Fibroblast of lung (primary cell): ENCODE measurements at regions not wholly inside any gene's neighbourhood (a gene's known extent, or its start where the extent isn't known, plus 50 kb on each side); places are given as distances from the start of the nearest gene placed in this dataset.

Experiments used
- DNase-seq, 2 donors: peaks; one replicate each; pipeline versions ENCODE4 v3.0.0 to v3.0.0-alpha.2; 2010; ENCODE audit warnings: low read depth in 2 of 2
- H2AFZ ChIP-seq: 2 replicates; pipeline ENCODE4 v1.5.1; 2012; ENCODE audit warnings: low read length, control low read depth, inconsistent platforms
- H3K27ac ChIP-seq: 2 replicates; pipeline ENCODE4 v1.5.1; 2011; ENCODE audit warnings: low read length, control low read depth; ENCODE audit not compliant: insufficient read depth
- H3K27me3 ChIP-seq: 2 replicates; pipeline ENCODE4 v1.5.1; 2011; ENCODE audit warnings: mild to moderate bottlenecking, low read length; ENCODE audit not compliant: control insufficient read depth, insufficient read depth
- H3K36me3 ChIP-seq: 2 replicates; pipeline ENCODE4 v1.5.1; 2011; ENCODE audit warnings: low read length; ENCODE audit not compliant: control insufficient read depth, insufficient read depth
- H3K4me1 ChIP-seq: 2 replicates; pipeline ENCODE4 v1.5.1; 2011; ENCODE audit warnings: low read length; ENCODE audit not compliant: control insufficient read depth, insufficient read depth; ENCODE audit errors: extremely low read depth
- H3K4me2 ChIP-seq: 2 replicates; pipeline ENCODE4 v1.5.1; 2011; ENCODE audit warnings: low read length, control low read depth; ENCODE audit not compliant: insufficient read depth; ENCODE audit errors: extremely low read depth
- H3K4me3 ChIP-seq, 4 experiments: fragments of 200-600 bp in 1 of 4; sonication (generic) in 1 of 4; replicated peaks in 1 of 4; 2 replicates each; pipeline ENCODE4 v1.5.1; 2011 to 2016; ENCODE audit warnings: low read length in 4 of 4, low read depth in 3 of 4, mild to moderate bottlenecking in 3 of 4, control low read depth in 2 of 4, inconsistent platforms in 1 of 4, mixed read lengths in 1 of 4; ENCODE audit not compliant: insufficient read depth in 1 of 4; ENCODE audit errors: control extremely low read depth in 1 of 4
- H3K79me2 ChIP-seq: 2 replicates; pipeline ENCODE4 v1.5.1; 2012; ENCODE audit warnings: mild to moderate bottlenecking, low read length, inconsistent platforms; ENCODE audit not compliant: control insufficient read depth, insufficient read depth
- H3K9ac ChIP-seq: 2 replicates; pipeline ENCODE4 v1.5.1; 2011; ENCODE audit warnings: mild to moderate bottlenecking, low read length, control low read depth; ENCODE audit not compliant: insufficient read depth
- H3K9me3 ChIP-seq: 2 replicates; pipeline ENCODE4 v1.5.1; 2012; ENCODE audit warnings: low read depth, low read length; ENCODE audit not compliant: control insufficient read depth, insufficient read depth
- H4K20me1 ChIP-seq: 2 replicates; pipeline ENCODE4 v1.5.1; 2011; ENCODE audit warnings: low read length; ENCODE audit not compliant: control insufficient read depth, insufficient read depth; ENCODE audit errors: extremely low read depth
- EZH2 ChIP-seq: IDR thresholded peaks from 2 replicates; pipeline ENCODE4 v1.5.1; 2012; ENCODE audit warnings: low read length, control low read depth, mild to moderate bottlenecking; ENCODE audit errors: missing control alignments
- TF ChIP-seq, protein P1 (sequence below), 2 donors: IDR thresholded peaks in 1 of 2; conservative IDR thresholded peaks in 1 of 2; 1 replicate in 1 of 2; 2 replicates in 1 of 2; pipeline ENCODE4 v1.5.1; 2011 to 2012; ENCODE audit warnings: low read length in 2 of 2, control low read depth in 1 of 2, inconsistent platforms in 1 of 2, low read depth in 1 of 2, mild to moderate bottlenecking in 1 of 2

DNA sequence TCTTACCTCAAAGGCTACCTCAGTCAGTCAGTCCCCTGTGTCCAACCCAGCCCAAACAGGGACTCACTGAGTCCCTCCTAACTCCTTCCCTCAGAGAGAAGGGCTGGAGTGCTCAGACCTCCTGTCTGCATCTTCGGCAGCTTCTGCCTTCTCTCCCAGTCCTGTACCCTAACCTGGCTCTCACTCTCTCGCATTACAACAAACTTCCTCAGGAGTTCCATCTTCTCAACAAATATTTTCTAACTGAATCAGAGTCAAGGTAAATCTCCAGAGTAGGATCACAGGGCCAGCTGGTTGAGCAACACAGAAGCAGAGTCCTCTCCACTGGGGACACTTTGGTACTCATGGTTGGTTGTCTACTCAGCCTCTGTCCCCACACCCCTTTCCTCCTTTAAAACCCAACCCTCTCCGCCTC is 92.3 kb downstream of the MRPL14 start:
- no peak overlapping the region for H3K4me2 ChIP-seq
- TF ChIP-seq, protein P1, sequence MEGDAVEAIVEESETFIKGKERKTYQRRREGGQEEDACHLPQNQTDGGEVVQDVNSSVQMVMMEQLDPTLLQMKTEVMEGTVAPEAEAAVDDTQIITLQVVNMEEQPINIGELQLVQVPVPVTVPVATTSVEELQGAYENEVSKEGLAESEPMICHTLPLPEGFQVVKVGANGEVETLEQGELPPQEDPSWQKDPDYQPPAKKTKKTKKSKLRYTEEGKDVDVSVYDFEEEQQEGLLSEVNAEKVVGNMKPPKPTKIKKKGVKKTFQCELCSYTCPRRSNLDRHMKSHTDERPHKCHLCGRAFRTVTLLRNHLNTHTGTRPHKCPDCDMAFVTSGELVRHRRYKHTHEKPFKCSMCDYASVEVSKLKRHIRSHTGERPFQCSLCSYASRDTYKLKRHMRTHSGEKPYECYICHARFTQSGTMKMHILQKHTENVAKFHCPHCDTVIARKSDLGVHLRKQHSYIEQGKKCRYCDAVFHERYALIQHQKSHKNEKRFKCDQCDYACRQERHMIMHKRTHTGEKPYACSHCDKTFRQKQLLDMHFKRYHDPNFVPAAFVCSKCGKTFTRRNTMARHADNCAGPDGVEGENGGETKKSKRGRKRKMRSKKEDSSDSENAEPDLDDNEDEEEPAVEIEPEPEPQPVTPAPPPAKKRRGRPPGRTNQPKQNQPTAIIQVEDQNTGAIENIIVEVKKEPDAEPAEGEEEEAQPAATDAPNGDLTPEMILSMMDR (conservative IDR thresholded peaks at IDR 0.05 in 1 of 2, IDR thresholded peaks at IDR 0.05 in 1 of 2; ENCODE audit: low read depth in 1 of 2, low read length in 2 of 2): no peak
- no peak for TF ChIP-seq EZH2
- no peak for DNase-seq
- no peaks in the 10 kb centered on the region for H3K79me2 ChIP-seq
- H2AFZ ChIP-seq: no peak overlapping the region
- H3K9ac ChIP-seq: no peak overlapping the region
- no peak overlapping the region for H3K27ac ChIP-seq
- no peaks in the 10 kb centered on the region for H3K9me3 ChIP-seq
- H3K27me3 ChIP-seq: no peaks in the 10 kb centered on the region
- no peak overlapping the region for H3K4me3 ChIP-seq
- H4K20me1 ChIP-seq: no peaks in the 10 kb centered on the region
- H3K4me1 ChIP-seq: peaks cover 13% of the 10 kb centered on the region
- no peaks in the 10 kb centered on the region for H3K36me3 ChIP-seq

DNA sequence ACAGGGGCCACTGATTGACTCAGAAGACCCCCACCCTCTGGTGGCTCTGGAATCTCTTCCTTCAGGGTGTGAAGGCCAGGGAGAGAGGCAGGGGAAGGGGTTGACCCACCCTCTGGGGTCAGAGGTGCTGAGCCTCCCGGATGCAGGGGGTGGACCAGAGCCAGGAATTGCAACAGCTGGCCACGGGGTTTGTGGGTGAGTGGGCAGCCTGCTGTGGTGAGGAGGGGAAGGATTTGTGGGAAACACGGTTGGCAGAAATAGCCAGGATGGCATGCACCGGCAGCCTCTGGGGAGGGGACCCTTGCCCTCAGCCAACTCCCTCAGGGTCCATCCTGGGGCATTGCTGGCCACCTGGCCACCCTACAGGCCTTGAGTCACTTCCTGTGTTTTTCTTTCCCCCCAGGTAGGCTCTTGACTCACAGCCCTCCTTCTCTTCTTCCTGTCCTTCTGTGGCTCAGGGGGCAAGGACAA is 92.8 kb downstream of the MRPL14 start:
- Histone ChIP-seq H3K4me2 (no peak overlapping the region), H3K27me3 (no peaks in the 10 kb centered on the region), H4K20me1 (no peaks in the 10 kb centered on the region), H3K9ac (no peak overlapping the region), H3K4me1 (peaks cover 13% of the 10 kb centered on the region), H3K4me3 (no peak overlapping the region), H3K27ac (no peak overlapping the region), H3K79me2 (no peaks in the 10 kb centered on the region), H3K9me3 (no peaks in the 10 kb centered on the region), H2AFZ (no peak overlapping the region), H3K36me3 (no peaks in the 10 kb centered on the region)
- DNase-seq: no peak
- no peak for TF ChIP-seq EZH2
- TF ChIP-seq, protein P1 (conservative IDR thresholded peaks at IDR 0.05 in 1 of 2, IDR thresholded peaks at IDR 0.05 in 1 of 2; ENCODE audit: low read depth in 1 of 2, low read length in 2 of 2): no peak

DNA sequence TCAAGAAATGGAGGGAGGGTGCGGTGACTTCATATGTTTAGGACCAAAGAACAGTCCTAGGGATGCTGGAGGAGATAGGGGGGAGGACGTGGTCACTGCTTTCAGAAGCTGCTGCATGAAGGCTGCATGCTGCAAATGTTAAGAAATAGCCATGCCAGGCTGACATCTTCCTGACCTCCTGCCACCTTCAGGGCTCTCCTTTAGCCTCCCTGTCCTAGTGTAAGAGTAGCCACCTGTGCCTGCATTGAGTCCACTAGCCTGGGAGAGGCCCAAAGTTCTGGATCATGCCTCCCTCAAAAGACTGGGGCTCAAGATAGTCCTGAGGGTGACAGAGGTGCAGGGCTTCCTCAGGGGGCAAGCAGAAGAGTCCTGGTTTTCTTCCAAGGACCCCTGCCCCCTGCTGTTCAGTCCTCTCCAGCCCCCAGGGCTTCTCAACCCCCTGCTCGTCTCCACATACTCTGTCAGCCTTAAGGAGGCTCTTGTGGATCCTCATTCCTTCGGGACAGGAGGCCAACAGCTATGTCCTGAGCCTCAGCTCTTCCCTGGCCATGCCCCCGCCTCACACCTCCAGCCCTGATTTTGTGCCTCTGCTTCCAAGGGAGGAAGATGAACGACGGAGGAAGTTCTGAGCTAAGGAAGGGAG is 96.3 kb downstream of the MRPL14 start:
- Histone ChIP-seq H3K27ac (no peak overlapping the region), H3K9me3 (no peaks in the 10 kb centered on the region), H3K9ac (no peak overlapping the region), H3K36me3 (no peaks in the 10 kb centered on the region), H3K4me1 (peaks cover 9% of the 10 kb centered on the region), H2AFZ (no peak overlapping the region), H3K4me2 (no peak overlapping the region), H4K20me1 (no peaks in the 10 kb centered on the region), H3K27me3 (no peaks in the 10 kb centered on the region), H3K4me3 (no peak overlapping the region), H3K79me2 (no peaks in the 10 kb centered on the region)
- DNase-seq: no peak
- TF ChIP-seq, protein P1 (conservative IDR thresholded peaks at IDR 0.05 in 1 of 2, IDR thresholded peaks at IDR 0.05 in 1 of 2; ENCODE audit: low read depth in 1 of 2, low read length in 2 of 2): no peak
- no peak for TF ChIP-seq EZH2
